ENCODE measurements at regions not wholly inside any gene's neighbourhood (a gene's known extent, or its start where the extent isn't known, plus 50 kb on each side); places are given as distances from the start of the nearest gene placed in this dataset.

GRCh38 chr9:107600060-107600573, 110.5 kb upstream of the KLF4 start:
- no peaks in the 10 kb centered on the region for H3K27me3 ChIP-seq (ENCODE audit: control insufficient read depth, insufficient read depth, low read length)

GRCh38 chr9:107597743-107598217, 108.2 kb upstream of the KLF4 start:
- Histone ChIP-seq H3K9me3 (ENCODE audit: control insufficient read depth, insufficient read depth, low read length) (no peaks in the 10 kb centered on the region), H3K27me3 (ENCODE audit: control insufficient read depth, insufficient read depth, low read length) (no peaks in the 10 kb centered on the region), H3K9ac (ENCODE audit: low read depth, low read length) (no peak overlapping the region), H3K4me3 (ENCODE audit: low read depth, low read length) (no peak overlapping the region), H3K4me1 (ENCODE audit: control insufficient read depth, insufficient read depth, low read length) (no peaks in the 10 kb centered on the region), H3K36me3 (ENCODE audit: control insufficient read depth, insufficient read depth, low read length) (no peaks in the 10 kb centered on the region)

More at GRCh38 chr9:107600060-107600573, 110.5 kb upstream of the KLF4 start:
- H3K9me3 ChIP-seq (ENCODE audit: control insufficient read depth, insufficient read depth, low read length), result no peaks in the 10 kb centered on the region
- H3K4me1 ChIP-seq (ENCODE audit: control insufficient read depth, insufficient read depth, low read length), result no peaks in the 10 kb centered on the region
- H3K36me3 ChIP-seq (ENCODE audit: control insufficient read depth, insufficient read depth, low read length), result no peaks in the 10 kb centered on the region
- no peak overlapping the region for H3K9ac ChIP-seq (ENCODE audit: low read depth, low read length)
- H3K4me3 ChIP-seq (ENCODE audit: low read depth, low read length), result no peak overlapping the region

- Histone ChIP-seq H3K36me3 (ENCODE audit: control insufficient read depth, insufficient read depth, low read length) (no peaks in the 10 kb centered on the region), H3K9me3 (ENCODE audit: control insufficient read depth, insufficient read depth, low read length) (no peaks in the 10 kb centered on the region), H3K4me1 (ENCODE audit: control insufficient read depth, insufficient read depth, low read length) (no peaks in the 10 kb centered on the region), H3K9ac (ENCODE audit: low read depth, low read length) (no peak overlapping the region), H3K27me3 (ENCODE audit: control insufficient read depth, insufficient read depth, low read length) (no peaks in the 10 kb centered on the region), H3K4me3 (ENCODE audit: low read depth, low read length) (no peak overlapping the region)
These were observed 105.5 kb upstream of the KLF4 start for GRCh38 chr9:107594908-107595530.

GRCh38 chr9:107593224-107593870, 103.8 kb upstream of the KLF4 start:
- H3K4me3 ChIP-seq (ENCODE audit: low read depth, low read length), result no peak overlapping the region
- no peaks in the 10 kb centered on the region for H3K9me3 ChIP-seq (ENCODE audit: control insufficient read depth, insufficient read depth, low read length)
- no peaks in the 10 kb centered on the region for H3K36me3 ChIP-seq (ENCODE audit: control insufficient read depth, insufficient read depth, low read length)
- H3K9ac ChIP-seq (ENCODE audit: low read depth, low read length), result no peak overlapping the region
- no peaks in the 10 kb centered on the region for H3K4me1 ChIP-seq (ENCODE audit: control insufficient read depth, insufficient read depth, low read length)
- H3K27me3 ChIP-seq (ENCODE audit: control insufficient read depth, insufficient read depth, low read length), result no peaks in the 10 kb centered on the region

GRCh38 chr9:107592424-107592823, 102.9 kb upstream of the KLF4 start:
- no peaks in the 10 kb centered on the region for H3K27me3 ChIP-seq (ENCODE audit: control insufficient read depth, insufficient read depth, low read length)

GRCh38 chr9:107591781-107592180, 102.2 kb upstream of the KLF4 start:
- Histone ChIP-seq H3K9ac (ENCODE audit: low read depth, low read length) (no peak overlapping the region), H3K36me3 (ENCODE audit: control insufficient read depth, insufficient read depth, low read length) (no peaks in the 10 kb centered on the region), H3K4me3 (ENCODE audit: low read depth, low read length) (no peak overlapping the region), H3K4me1 (ENCODE audit: control insufficient read depth, insufficient read depth, low read length) (peaks cover 2% of the 10 kb centered on the region), H3K9me3 (ENCODE audit: control insufficient read depth, insufficient read depth, low read length) (no peaks in the 10 kb centered on the region), H3K27me3 (ENCODE audit: control insufficient read depth, insufficient read depth, low read length) (no peaks in the 10 kb centered on the region)

More at GRCh38 chr9:107592424-107592823, 102.9 kb upstream of the KLF4 start:
- H3K9ac ChIP-seq (ENCODE audit: low read depth, low read length), result no peak overlapping the region
- peaks cover 2% of the 10 kb centered on the region for H3K4me1 ChIP-seq (ENCODE audit: control insufficient read depth, insufficient read depth, low read length)
- no peaks in the 10 kb centered on the region for H3K36me3 ChIP-seq (ENCODE audit: control insufficient read depth, insufficient read depth, low read length)
- H3K4me3 ChIP-seq (ENCODE audit: low read depth, low read length), result no peak overlapping the region
- H3K9me3 ChIP-seq (ENCODE audit: control insufficient read depth, insufficient read depth, low read length), result no peaks in the 10 kb centered on the region

GRCh38 chr9:107588393-107588792, 98.8 kb upstream of the KLF4 start:
- H3K4me3 ChIP-seq (ENCODE audit: low read depth, low read length), result no peak overlapping the region
- H3K9ac ChIP-seq (ENCODE audit: low read depth, low read length), result no peak overlapping the region
- H3K9me3 ChIP-seq (ENCODE audit: control insufficient read depth, insufficient read depth, low read length), result no peaks in the 10 kb centered on the region
- H3K4me1 ChIP-seq (ENCODE audit: control insufficient read depth, insufficient read depth, low read length), result peaks cover 2% of the 10 kb centered on the region
- no peaks in the 10 kb centered on the region for H3K27me3 ChIP-seq (ENCODE audit: control insufficient read depth, insufficient read depth, low read length)
- H3K36me3 ChIP-seq (ENCODE audit: control insufficient read depth, insufficient read depth, low read length), result no peaks in the 10 kb centered on the region

- peaks cover 2% of the 10 kb centered on the region for H3K4me1 ChIP-seq (ENCODE audit: control insufficient read depth, insufficient read depth, low read length)
- no peaks in the 10 kb centered on the region for H3K27me3 ChIP-seq (ENCODE audit: control insufficient read depth, insufficient read depth, low read length)
- no peaks in the 10 kb centered on the region for H3K36me3 ChIP-seq (ENCODE audit: control insufficient read depth, insufficient read depth, low read length)
- H3K4me3 ChIP-seq (ENCODE audit: low read depth, low read length), result no peak overlapping the region
- H3K9me3 ChIP-seq (ENCODE audit: control insufficient read depth, insufficient read depth, low read length), result no peaks in the 10 kb centered on the region
- no peak overlapping the region for H3K9ac ChIP-seq (ENCODE audit: low read depth, low read length)
These were observed 97.8 kb upstream of the KLF4 start for GRCh38 chr9:107587191-107587963.

GRCh38 chr9:107586493-107586892, 96.9 kb upstream of the KLF4 start:
- Histone ChIP-seq H3K9me3 (ENCODE audit: control insufficient read depth, insufficient read depth, low read length) (no peaks in the 10 kb centered on the region), H3K9ac (ENCODE audit: low read depth, low read length) (no peak overlapping the region), H3K4me3 (ENCODE audit: low read depth, low read length) (no peak overlapping the region), H3K27me3 (ENCODE audit: control insufficient read depth, insufficient read depth, low read length) (no peaks in the 10 kb centered on the region), H3K36me3 (ENCODE audit: control insufficient read depth, insufficient read depth, low read length) (no peaks in the 10 kb centered on the region), H3K4me1 (ENCODE audit: control insufficient read depth, insufficient read depth, low read length) (peaks cover 2% of the 10 kb centered on the region)

GRCh38 chr9:107585465-107585864, 95.9 kb upstream of the KLF4 start:
- no peak overlapping the region for H3K4me3 ChIP-seq (ENCODE audit: low read depth, low read length)

GRCh38 chr9:107584944-107585343, 95.4 kb upstream of the KLF4 start:
- Histone ChIP-seq H3K9ac (ENCODE audit: low read depth, low read length) (no peak overlapping the region), H3K36me3 (ENCODE audit: control insufficient read depth, insufficient read depth, low read length) (no peaks in the 10 kb centered on the region), H3K4me1 (ENCODE audit: control insufficient read depth, insufficient read depth, low read length) (peaks cover 2% of the 10 kb centered on the region), H3K4me3 (ENCODE audit: low read depth, low read length) (no peak overlapping the region), H3K27me3 (ENCODE audit: control insufficient read depth, insufficient read depth, low read length) (no peaks in the 10 kb centered on the region), H3K9me3 (ENCODE audit: control insufficient read depth, insufficient read depth, low read length) (no peaks in the 10 kb centered on the region)

More at GRCh38 chr9:107585465-107585864, 95.9 kb upstream of the KLF4 start:
- Histone ChIP-seq H3K9me3 (ENCODE audit: control insufficient read depth, insufficient read depth, low read length) (no peaks in the 10 kb centered on the region), H3K9ac (ENCODE audit: low read depth, low read length) (no peak overlapping the region), H3K4me1 (ENCODE audit: control insufficient read depth, insufficient read depth, low read length) (peaks cover 2% of the 10 kb centered on the region), H3K36me3 (ENCODE audit: control insufficient read depth, insufficient read depth, low read length) (no peaks in the 10 kb centered on the region), H3K27me3 (ENCODE audit: control insufficient read depth, insufficient read depth, low read length) (no peaks in the 10 kb centered on the region)

Data from iPS-15b (cell line).